ENCODE measurements at regions not wholly inside any gene's neighbourhood (a gene's known extent, or its start where the extent isn't known, plus 50 kb on each side); places are given as distances from the start of the nearest gene placed in this dataset.

GRCh38 chr2:3082705-3083104 lies 294.9 kb downstream of the EIPR1 start:
- TF ChIP-seq, protein P1, sequence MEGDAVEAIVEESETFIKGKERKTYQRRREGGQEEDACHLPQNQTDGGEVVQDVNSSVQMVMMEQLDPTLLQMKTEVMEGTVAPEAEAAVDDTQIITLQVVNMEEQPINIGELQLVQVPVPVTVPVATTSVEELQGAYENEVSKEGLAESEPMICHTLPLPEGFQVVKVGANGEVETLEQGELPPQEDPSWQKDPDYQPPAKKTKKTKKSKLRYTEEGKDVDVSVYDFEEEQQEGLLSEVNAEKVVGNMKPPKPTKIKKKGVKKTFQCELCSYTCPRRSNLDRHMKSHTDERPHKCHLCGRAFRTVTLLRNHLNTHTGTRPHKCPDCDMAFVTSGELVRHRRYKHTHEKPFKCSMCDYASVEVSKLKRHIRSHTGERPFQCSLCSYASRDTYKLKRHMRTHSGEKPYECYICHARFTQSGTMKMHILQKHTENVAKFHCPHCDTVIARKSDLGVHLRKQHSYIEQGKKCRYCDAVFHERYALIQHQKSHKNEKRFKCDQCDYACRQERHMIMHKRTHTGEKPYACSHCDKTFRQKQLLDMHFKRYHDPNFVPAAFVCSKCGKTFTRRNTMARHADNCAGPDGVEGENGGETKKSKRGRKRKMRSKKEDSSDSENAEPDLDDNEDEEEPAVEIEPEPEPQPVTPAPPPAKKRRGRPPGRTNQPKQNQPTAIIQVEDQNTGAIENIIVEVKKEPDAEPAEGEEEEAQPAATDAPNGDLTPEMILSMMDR (IDR thresholded peaks at IDR 0.05; ENCODE audit: low read depth, low read length): no peak
- TF ChIP-seq EZH2phosphoT487 (IDR thresholded peaks at IDR 0.05; ENCODE audit: low read depth): no peak
